Glomerular visceral epithelial cell (primary cell): ENCODE measurements at regions not wholly inside any gene's neighbourhood (a gene's known extent, or its start where the extent isn't known, plus 50 kb on each side); places are given as distances from the start of the nearest gene placed in this dataset.
"Not testable (repeated sequence)": the region's sequence is repeated elsewhere in the genome, so short reads cannot be mapped to it uniquely, and the experiment has no call there.

Source experiments
- DNase-seq: peaks from one replicate; pipeline ENCODE4 v3.0.0-alpha.2; 2016; ENCODE audit errors: extremely low spot score

GRCh38 chr16:54985156-54985555, 54.5 kb downstream of the IRX5 start:
- no peak for DNase-seq

GRCh38 chr16:54985668-54986067, 55.0 kb downstream of the IRX5 start:
- DNase-seq = no peak

DNA sequence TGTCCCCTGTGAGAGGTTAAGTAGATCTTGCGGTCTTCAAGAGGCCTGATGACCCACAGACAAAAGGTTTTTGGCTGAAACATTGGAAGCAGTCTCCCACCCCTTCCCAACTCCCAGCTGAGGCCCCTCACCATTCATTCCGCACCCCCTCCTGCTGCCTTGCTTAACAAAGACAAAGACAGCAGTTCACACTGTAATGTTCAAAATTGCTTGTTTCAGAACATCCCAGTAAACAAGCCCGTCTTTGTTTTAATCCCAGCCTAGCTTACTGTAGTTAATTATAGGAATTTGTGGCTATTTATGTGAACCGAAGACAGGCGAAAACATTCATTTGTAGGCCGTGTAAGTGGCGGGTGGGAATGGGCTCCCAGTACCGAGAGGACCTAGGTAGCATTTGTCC, 55.7 kb downstream of the IRX5 start:
- no peak for DNase-seq

DNA sequence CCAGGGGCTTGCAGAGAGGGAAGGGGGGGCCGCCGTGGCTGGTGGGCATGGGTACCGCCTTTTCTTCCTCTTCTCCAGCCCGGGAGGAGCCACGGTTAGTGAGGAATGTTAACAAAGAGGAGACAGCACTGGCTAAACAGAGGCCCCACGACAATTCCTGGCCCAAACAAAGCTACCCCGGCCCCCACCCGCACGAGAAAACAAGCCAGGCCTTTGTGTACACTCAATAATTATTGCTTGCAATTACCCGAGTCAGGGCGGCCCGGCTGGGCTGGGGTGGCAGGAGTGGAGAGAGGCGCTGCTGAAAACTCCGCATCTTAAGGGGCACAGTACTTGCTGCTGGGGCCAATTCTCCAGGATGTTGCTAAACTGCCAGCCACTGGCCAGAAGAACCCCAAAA, 56.4 kb downstream of the IRX5 start:
- DNase-seq = no peak

- no peak for DNase-seq
Measured at GRCh38 chr16:54991525-54991924, 60.9 kb downstream of the IRX5 start.

DNA sequence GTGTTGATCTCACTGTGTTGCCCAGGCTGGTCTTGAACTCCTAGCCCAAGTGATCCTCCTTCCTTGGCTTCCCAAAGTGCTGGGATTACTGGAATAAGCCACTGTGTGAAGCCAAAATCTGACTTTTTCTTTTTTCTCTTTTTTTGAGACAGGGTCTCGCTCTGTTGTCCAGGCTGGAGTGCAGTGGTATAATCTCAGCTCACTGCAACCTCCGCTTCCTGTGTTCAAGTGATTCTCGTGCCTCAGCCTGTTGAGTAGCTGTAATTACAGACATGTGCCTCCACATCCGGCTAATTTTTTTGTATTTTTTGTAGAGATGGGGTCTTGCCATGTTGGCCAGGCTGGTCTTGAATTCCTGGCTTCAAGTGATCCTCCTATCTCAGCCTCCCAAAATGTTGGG, 61.3 kb downstream of the IRX5 start:
- DNase-seq = not testable (repeated sequence)

- DNase-seq = no peak
Measured at GRCh38 chr16:54993106-54993895, 62.6 kb downstream of the IRX5 start.

GRCh38 chr16:54996186-54996585, 65.5 kb downstream of the IRX5 start:
- DNase-seq = no peak

DNA sequence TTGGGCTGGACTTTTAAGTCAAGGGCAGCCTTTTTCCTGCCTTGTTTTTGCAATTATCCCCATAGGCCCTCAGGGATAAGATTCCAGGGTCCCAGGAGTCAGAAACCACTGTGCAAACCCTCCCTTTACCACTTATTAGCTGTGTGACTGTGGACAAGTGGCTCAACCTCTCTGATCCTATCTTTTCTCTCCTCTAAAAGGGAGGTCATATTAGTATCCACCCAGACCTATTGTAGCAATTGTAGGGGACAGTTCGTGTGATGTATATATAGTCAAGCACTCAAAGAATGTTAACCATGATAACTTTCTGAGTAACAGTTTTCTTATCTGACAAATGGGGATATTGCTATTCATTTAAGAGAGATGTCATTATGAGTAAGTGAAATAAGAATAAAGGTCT, 68.2 kb downstream of the IRX5 start:
- DNase-seq = no peak

- no peak for DNase-seq
Measured at GRCh38 chr16:54999481-54999880, 68.8 kb downstream of the IRX5 start.

DNA sequence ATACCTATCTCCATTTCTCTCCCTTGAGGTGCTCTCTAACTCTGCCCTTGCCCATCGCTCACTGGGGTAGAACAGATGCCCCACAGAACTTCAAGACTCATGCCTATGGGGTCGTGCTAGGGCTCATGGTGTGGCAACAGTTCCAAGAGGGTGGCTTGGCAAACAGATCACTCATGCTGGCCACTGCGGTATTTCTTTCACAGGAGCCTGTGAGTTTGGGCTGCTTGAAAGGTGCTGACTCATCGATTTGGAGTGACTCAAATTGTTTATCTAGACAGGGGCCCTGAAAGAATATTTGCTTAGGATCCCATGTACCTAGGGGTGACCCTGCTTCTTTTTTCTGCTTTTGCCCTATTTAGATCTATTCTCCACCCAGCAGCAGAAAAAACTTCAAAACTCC, 69.9 kb downstream of the IRX5 start:
- no peak for DNase-seq

GRCh38 chr16:55001931-55002330, 71.3 kb downstream of the IRX5 start:
- no peak for DNase-seq

- no peak for DNase-seq
Measured at GRCh38 chr16:55002419-55002818, 71.8 kb downstream of the IRX5 start.

DNA sequence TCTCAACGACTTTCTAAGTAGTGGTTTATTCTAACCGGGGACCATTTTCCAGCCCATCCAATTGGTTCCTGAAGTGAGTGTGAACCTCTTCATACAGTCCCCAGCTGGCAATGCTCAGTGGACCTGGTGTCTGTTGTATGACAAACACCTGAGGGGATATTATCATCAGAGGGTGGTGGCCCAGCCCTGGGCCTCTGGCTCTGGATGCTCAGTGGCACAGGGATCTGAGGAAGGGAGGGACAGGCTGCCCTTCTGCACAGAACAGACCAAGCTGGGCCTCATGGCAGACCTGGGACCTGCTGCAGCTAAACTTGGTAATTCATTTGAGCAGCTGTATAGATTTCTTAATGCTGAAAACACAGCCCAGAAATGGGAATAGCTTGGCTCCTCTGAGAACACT, 72.6 kb downstream of the IRX5 start:
- DNase-seq = no peak

DNA sequence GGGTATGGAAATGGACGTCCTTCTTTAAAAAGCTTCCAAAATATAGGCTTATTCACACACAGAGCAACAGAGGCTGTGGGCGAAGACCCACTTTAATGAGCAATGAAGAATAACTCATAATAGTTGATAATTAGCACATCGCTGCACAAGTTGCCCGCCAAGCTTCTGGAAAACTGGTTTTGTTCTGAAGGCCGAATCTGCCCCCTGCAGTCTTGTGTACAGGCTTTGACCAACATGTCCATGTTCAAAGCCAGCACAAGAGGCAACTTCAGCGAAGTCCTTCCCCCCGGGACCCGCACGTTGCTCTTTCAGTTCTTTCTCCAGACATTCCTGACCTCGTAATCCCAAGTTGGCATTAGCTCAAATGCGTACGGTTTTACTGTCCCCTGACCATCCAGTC, 73.3 kb downstream of the IRX5 start:
- no peak for DNase-seq

GRCh38 chr16:55007504-55007903, 76.8 kb downstream of the IRX5 start:
- DNase-seq = no peak

DNA sequence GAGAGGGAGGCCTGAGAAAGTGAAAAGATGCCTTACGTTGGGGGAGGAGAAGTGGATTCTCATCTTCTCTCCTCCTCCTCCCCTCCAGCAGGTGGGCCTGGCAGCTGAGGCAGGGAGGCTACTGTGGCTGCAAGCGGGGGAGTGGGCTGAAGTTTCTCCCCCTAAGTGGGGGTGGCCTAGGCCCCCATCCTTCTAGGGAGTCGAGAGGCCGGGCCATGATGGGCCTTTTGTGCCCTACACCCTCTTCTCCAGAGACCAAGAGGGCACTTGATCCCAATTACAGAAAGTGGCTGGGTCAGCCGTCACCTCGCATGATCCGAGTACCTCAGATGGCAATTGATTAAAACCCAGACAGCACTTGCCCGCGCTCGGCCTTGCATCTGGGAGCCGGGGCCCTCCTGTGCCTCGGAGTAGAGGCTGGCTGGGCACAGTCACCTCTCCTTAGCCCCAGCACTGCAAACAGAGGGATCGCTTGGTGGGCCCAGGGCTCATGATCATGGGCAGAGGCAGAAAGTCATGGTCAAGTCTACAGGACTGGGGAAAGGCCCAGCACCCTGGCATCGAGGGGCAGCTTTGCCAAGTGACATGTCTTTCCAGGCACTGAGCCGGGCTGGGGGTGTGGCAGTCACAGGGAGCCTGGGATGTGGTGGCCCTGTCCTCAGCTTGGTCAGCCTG, 78.3 kb downstream of the IRX5 start:
- DNase-seq = no peak

DNA sequence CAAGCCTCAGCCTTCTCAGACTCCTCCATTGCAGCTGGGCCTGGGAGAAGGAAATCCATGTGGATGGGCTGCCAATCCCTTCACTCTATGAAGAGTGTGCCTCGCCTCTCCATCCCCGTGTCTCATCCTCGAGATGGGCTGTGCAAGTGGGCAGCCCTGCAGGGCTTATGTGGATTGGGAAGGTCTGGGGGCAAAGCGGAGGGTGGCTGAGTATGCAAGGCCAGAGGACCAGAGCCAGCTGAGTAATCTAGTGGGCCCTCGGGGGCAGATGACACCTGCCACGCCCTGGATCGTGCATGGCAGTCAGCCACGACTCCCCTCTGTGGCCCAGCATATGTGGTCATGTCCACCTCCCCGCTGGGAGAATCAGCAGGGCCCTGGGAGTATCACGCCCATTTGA, 78.9 kb downstream of the IRX5 start:
- no peak for DNase-seq

- no peak for DNase-seq
Measured at GRCh38 chr16:55010492-55011160, 80.0 kb downstream of the IRX5 start.

- DNase-seq = no peak
Measured at GRCh38 chr16:55012362-55012761, 81.7 kb downstream of the IRX5 start.

- DNase-seq = no peak
Measured at GRCh38 chr16:55012793-55013192, 82.1 kb downstream of the IRX5 start.

GRCh38 chr16:55014022-55014421, 83.4 kb downstream of the IRX5 start:
- no peak for DNase-seq
